ENCODE measurements at regions not wholly inside any gene's neighbourhood (a gene's known extent, or its start where the extent isn't known, plus 50 kb on each side); places are given as distances from the start of the nearest gene placed in this dataset.

DNA sequence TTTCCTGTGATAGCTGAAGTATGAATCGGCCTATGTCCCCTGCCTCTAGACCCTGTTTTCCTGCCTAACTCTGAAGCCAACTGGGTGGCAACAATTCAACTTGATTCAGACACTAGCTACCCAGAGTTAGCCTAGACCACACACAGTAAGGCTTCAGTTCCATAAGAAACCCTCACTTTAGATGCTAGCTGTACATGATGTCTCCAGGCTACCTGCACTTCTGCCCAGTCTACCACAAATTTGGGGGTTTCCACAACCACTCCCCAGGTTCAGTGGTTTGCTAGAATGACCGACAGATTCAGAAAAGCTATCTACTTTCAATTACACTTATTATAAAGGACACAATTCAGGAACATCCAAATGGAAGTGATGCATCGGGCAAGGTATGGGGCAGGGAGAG is 119.4 kb upstream of the VLDLR start:
- H3K4me1 ChIP-seq, result no peaks in the 10 kb centered on the region
- no peaks in the 10 kb centered on the region for H3K9me3 ChIP-seq
- no peaks in the 10 kb centered on the region for H3K27me3 ChIP-seq
- no peaks in the 10 kb centered on the region for H3K36me3 ChIP-seq
- no peak for DNase-seq
- no peak overlapping the region for H3K27ac ChIP-seq
- 94 to 100% methylated on average over 3 of the region's 3 CpGs for WGBS, 2 donors
- TF ChIP-seq, protein P1, sequence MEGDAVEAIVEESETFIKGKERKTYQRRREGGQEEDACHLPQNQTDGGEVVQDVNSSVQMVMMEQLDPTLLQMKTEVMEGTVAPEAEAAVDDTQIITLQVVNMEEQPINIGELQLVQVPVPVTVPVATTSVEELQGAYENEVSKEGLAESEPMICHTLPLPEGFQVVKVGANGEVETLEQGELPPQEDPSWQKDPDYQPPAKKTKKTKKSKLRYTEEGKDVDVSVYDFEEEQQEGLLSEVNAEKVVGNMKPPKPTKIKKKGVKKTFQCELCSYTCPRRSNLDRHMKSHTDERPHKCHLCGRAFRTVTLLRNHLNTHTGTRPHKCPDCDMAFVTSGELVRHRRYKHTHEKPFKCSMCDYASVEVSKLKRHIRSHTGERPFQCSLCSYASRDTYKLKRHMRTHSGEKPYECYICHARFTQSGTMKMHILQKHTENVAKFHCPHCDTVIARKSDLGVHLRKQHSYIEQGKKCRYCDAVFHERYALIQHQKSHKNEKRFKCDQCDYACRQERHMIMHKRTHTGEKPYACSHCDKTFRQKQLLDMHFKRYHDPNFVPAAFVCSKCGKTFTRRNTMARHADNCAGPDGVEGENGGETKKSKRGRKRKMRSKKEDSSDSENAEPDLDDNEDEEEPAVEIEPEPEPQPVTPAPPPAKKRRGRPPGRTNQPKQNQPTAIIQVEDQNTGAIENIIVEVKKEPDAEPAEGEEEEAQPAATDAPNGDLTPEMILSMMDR (IDR thresholded peaks at IDR 0.05), result no peak
- H3K4me3 ChIP-seq, result no peak overlapping the region
- no peak for FAIRE-seq
- ATAC-seq, result no peak
- intact Hi-C loops (cut with DNase I), result no loop called here

DNA sequence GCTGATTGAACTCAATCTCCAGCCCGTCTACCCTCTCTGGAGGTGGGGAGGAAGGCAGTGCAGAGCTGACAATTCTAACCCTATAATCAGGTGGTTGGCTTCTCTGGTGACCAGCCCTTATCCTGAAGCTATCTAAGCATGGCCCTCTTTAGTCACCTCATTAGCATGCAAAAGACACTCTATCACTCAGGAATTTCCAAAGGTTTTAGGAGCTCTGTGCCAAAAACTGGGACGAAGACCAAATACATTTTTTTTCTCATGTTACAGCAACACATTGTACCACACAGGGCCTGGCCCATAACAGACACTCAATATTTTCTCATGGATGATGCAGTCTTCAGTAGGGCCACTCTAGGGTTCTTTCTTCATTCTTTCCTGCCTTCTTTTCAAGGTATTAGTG is 118.8 kb upstream of the VLDLR start:
- Histone ChIP-seq H3K27ac (no peak overlapping the region), H3K4me3 (no peak overlapping the region), H3K27me3 (no peaks in the 10 kb centered on the region), H3K36me3 (no peaks in the 10 kb centered on the region), H3K9me3 (no peaks in the 10 kb centered on the region), H3K4me1 (no peaks in the 10 kb centered on the region)
- TF ChIP-seq, protein P1 (IDR thresholded peaks at IDR 0.05), result no peak
- intact Hi-C loops (cut with DNase I), result no loop called here
- DNase-seq (no peak), ATAC-seq (no peak), FAIRE-seq (no peak)
- WGBS, 2 donors, result 81 to 86% methylated on average over 2 of the region's 2 CpGs

DNA sequence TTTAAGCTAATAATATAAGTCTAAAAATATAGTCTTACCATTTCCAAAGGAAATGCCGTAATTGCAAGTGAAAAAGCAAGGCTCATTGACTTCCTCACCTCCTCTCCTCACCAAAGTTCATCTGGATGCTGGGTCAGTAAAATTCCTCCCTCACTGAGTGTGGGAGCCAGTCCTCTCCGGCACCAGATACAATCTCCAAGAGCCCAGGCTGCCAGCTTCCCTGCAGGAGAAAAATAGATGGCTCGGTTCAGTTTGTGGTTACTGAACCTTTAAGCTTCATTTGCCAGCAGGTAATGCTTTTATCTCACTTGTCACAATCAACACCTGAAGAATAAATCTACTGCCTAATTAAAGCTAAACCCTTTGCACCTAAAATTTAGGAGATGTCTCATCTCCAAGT is 115.3 kb upstream of the VLDLR start:
- Histone ChIP-seq H3K36me3 (no peaks in the 10 kb centered on the region), H3K4me3 (no peak overlapping the region), H3K4me1 (no peaks in the 10 kb centered on the region), H3K27me3 (no peaks in the 10 kb centered on the region), H3K9me3 (no peaks in the 10 kb centered on the region), H3K27ac (no peak overlapping the region)
- TF ChIP-seq, protein P1 (IDR thresholded peaks at IDR 0.05), result no peak
- no peak for FAIRE-seq
- no peak for DNase-seq
- peak in 1 of 4 donors; percentile 22 for ATAC-seq
- intact Hi-C loops (cut with DNase I), result no loop called here
- 72 to 79% methylated on average over 3 of the region's 3 CpGs for WGBS, 2 donors

DNA sequence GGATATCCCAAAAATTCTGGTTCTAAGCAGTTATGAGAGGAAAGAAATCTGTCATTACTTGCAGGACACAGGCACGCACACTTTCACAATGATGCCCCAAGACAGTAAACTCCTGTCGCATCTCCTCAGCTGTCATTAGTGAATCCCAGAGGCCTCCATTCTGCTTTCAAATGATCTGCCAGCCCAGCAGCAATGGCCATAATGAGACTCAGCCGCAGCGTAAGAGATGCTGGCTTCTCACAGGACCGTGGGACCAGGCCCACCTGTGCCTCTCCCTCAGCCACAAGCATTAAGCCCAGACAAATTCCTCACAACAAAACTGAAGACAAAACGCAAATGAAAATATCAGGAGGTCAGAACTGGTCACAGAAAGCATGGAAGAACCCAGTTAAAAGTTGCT is 98.0 kb upstream of the VLDLR start:
- ATAC-seq, result peak in 1 of 4 donors; percentile 46
- intact Hi-C loops (cut with DNase I), result no loop called here

DNA sequence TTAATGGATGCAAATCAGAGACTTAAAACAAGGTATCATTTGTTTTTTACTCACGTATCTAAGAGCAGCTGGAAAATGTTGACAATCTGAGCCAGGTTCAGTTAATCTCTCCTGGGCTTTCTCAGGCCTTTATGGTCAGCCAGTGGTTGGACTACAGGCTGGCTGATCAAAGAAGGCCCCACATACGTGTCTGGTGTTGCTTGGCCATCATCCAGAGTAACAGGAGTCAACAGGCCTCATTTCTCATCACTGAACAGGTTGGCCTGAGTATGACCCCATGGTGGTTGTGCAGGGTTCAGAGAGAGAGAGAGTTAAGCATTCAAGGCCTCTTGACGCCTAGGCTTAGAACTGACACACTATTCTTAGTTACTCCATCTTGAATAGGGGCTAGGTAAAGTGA is 97.0 kb upstream of the VLDLR start:
- no peak for ATAC-seq
- Histone ChIP-seq H3K9me3 (no peaks in the 10 kb centered on the region), H3K27ac (no peak overlapping the region), H3K36me3 (no peaks in the 10 kb centered on the region), H3K27me3 (no peaks in the 10 kb centered on the region), H3K4me3 (no peak overlapping the region), H3K4me1 (no peaks in the 10 kb centered on the region)
- WGBS, 2 donors, result 69 to 71% methylated on average over 3 of the region's 3 CpGs
- intact Hi-C loops (cut with DNase I), result no loop called here
- no peak for FAIRE-seq
- no peak for DNase-seq
- TF ChIP-seq, protein P1 (IDR thresholded peaks at IDR 0.05), result no peak

More for the DNA sequence above, 98.0 kb upstream of the VLDLR start:
- TF ChIP-seq, protein P1 (IDR thresholded peaks at IDR 0.05), result no peak
- H3K36me3 ChIP-seq, result no peaks in the 10 kb centered on the region
- DNase-seq, result peak in 1 of 6 donors; percentile 9
- H3K9me3 ChIP-seq, result no peaks in the 10 kb centered on the region
- H3K27ac ChIP-seq, result no peak overlapping the region
- WGBS, 2 donors, result 82 to 88% methylated on average over 6 of the region's 6 CpGs
- H3K4me3 ChIP-seq, result no peak overlapping the region
- H3K4me1 ChIP-seq, result no peaks in the 10 kb centered on the region
- FAIRE-seq, result no peak
- H3K27me3 ChIP-seq, result no peaks in the 10 kb centered on the region

Data from pancreas (tissue), 10 donors.